Activated naive CD4-positive, alpha-beta T cell treated with anti-CD3 and anti-CD28 coated beads, Interleukin-2, amount 50 U/mL, for 72 hours (primary cell): ENCODE measurements at regions not wholly inside any gene's neighbourhood (a gene's known extent, or its start where the extent isn't known, plus 50 kb on each side); places are given as distances from the start of the nearest gene placed in this dataset.

Experiments
- ATAC-seq, 2 donors: fragments of 150-1000 bp; cut with Tn5 transposase; 2 replicates each; pipeline ENCODE4 v1.10.0; 2021; ENCODE audit warnings: mild to moderate bottlenecking in 2 of 2, moderate library complexity in 2 of 2
- DNase-seq, 2 donors: peaks; one replicate each; pipeline ENCODE4 v3.0.0; 2021 to 2022; ENCODE audit warnings: low spot score in 2 of 2
- H3K27ac Mint-ChIP-seq, 2 donors: one replicate each; pipeline ENCODE4 v1.8.0; 2022; ENCODE audit warnings: mild to moderate bottlenecking in 2 of 2, mixed read lengths in 2 of 2
- H3K36me3 Mint-ChIP-seq, 2 donors: one replicate each; pipeline ENCODE4 v1.8.0; 2022; ENCODE audit warnings: mixed read lengths in 2 of 2
- H3K9me3 Mint-ChIP-seq, 2 donors: one replicate each; pipeline ENCODE4 v1.8.0; 2022; ENCODE audit warnings: mixed read lengths in 2 of 2

- no peak overlapping the region for H3K27ac Mint-ChIP-seq
- DNase-seq = no peak
- no peak for ATAC-seq
- no peaks in the 10 kb centered on the region for H3K36me3 Mint-ChIP-seq
- H3K9me3 Mint-ChIP-seq = peaks cover 8 to 17% of the 10 kb centered on the region in 2 donors
Measured at GRCh38 chr14:29503903-29504302, 423.7 kb downstream of the PRKD1 start.

GRCh38 chr14:29518335-29518734 is 409.3 kb downstream of the PRKD1 start:
- peaks cover 0 to 5% of the 10 kb centered on the region in 2 donors for H3K36me3 Mint-ChIP-seq

GRCh38 chr14:29521526-29522137 is 406.0 kb downstream of the PRKD1 start:
- ATAC-seq (no peak), DNase-seq (no peak)
- H3K27ac Mint-ChIP-seq = no peak overlapping the region

More at GRCh38 chr14:29518335-29518734, 409.3 kb downstream of the PRKD1 start:
- ATAC-seq = no peak
- Mint-ChIP-seq H3K9me3 (peaks cover 17 to 20% of the 10 kb centered on the region in 2 donors), H3K27ac (no peak overlapping the region)
- no peak for DNase-seq

More at GRCh38 chr14:29521526-29522137, 406.0 kb downstream of the PRKD1 start:
- Mint-ChIP-seq H3K9me3 (peaks cover 13 to 15% of the 10 kb centered on the region in 2 donors), H3K36me3 (peaks cover 0 to 5% of the 10 kb centered on the region in 2 donors)
